Psoas muscle (tissue), 7 donors: ENCODE measurements at regions not wholly inside any gene's neighbourhood (a gene's known extent, or its start where the extent isn't known, plus 50 kb on each side); places are given as distances from the start of the nearest gene placed in this dataset.

Source experiments
- ATAC-seq, 4 donors: fragments of 200-7000 bp; cut with Tn5 transposase; one replicate each; pipeline ENCODE4 v1.9.1; 2020; ENCODE audit warnings: moderate library complexity in 3 of 4, mild to moderate bottlenecking in 2 of 4
- DNase-seq, 2 donors: peaks; one replicate each; pipeline ENCODE4 v3.0.0-alpha.2; 2020
- H3K27ac ChIP-seq: fragments of 200-600 bp; one replicate; pipeline ENCODE4 v1.8.0; 2022
- H3K27me3 ChIP-seq, 3 donors: fragments of 200-600 bp in 1 of 3; one replicate each; pipeline versions ENCODE4 v1.6.1 to v1.8.0; 2013 to 2022; ENCODE audit warnings: low read length in 2 of 3, mild to moderate bottlenecking in 2 of 3, moderate library complexity in 1 of 3; ENCODE audit not compliant: insufficient read depth in 3 of 3
- H3K36me3 ChIP-seq, 2 donors: fragments of 200-600 bp in 1 of 2; one replicate each; pipeline versions ENCODE4 v1.6.1 to v1.8.0; 2013 to 2022; ENCODE audit warnings: low read depth in 1 of 2, mild to moderate bottlenecking in 1 of 2, moderate library complexity in 1 of 2; ENCODE audit not compliant: insufficient read depth in 1 of 2
- H3K4me1 ChIP-seq: fragments of 200-600 bp; one replicate; pipeline ENCODE4 v1.8.0; 2022
- H3K4me3 ChIP-seq: fragments of 200-600 bp; one replicate; pipeline ENCODE4 v1.8.0; 2022; ENCODE audit warnings: mild to moderate bottlenecking
- H3K9me3 ChIP-seq: fragments of 200-600 bp; one replicate; pipeline ENCODE4 v1.8.0; 2022
- WGBS, 3 donors: extraction: QIAGEN DNeasy Blood & Tissue Kit; methylation state at CpG; one replicate each; pipeline versions ENCODE4 v1.1.6 to v1.1.7; 2013; 5-methylcytosine and 5-hydroxymethylcytosine counted together
- intact Hi-C, 2 donors: fragments of 100-400 bp; cut with DNase I; formaldehyde crosslinking; loops; one replicate each; pipeline versions ENCODE4 v1.11.0 to v1.14.2; 2022
- TF ChIP-seq, protein P1 (sequence below): fragments of 200-600 bp; IDR thresholded peaks from one replicate; pipeline ENCODE4 v1.8.0; 2022; ENCODE audit warnings: antibody characterized with exemption
- donor health status: healthy with polysubstance abuse.
- donor health status: DM: no; HTN: no; CAD: no; lungs with moderate emphysema.
- donor health status: Bipolar disorder and iron deficiency.
- donor health status: healthy.
- donor health status: DM: yes; HTN: yes; CAD: no.
- donor health status: DM: no; HTN: no; CAD: no.
- donor health status: DM: yes; HTN: yes; CAD: no.

DNA sequence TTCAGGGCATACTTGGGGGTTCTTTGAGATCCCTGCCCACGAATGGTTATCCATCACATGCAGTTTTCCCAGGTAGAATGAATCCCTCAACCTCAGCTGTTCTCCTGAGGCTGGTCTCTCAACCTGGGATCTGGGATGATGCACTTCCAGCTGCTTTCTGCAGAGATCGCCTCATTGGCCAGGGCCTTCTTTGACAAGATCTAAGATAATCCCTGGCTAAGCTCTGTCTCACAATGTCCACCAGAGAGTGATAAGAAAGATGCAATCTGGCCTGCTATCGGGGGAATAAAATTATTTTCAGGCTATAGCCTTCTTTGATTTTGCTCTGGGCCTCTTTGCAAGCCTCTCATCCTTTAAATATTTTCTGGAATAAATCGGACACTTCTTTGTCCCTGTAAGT is 1021.1 kb downstream of the EFNB2 start:
- no peaks in the 10 kb centered on the region for H3K9me3 ChIP-seq
- ATAC-seq = no peak
- H3K27me3 ChIP-seq = no peaks in the 10 kb centered on the region
- H3K4me3 ChIP-seq = no peak overlapping the region
- no peak overlapping the region for H3K27ac ChIP-seq
- H3K36me3 ChIP-seq = no peaks in the 10 kb centered on the region
- intact Hi-C loops = no loop called here
- H3K4me1 ChIP-seq = no peaks in the 10 kb centered on the region
- 83 to 85% (median 84%) methylated on average over 4 of the region's 4 CpGs for WGBS, 3 donors
- TF ChIP-seq, protein P1, sequence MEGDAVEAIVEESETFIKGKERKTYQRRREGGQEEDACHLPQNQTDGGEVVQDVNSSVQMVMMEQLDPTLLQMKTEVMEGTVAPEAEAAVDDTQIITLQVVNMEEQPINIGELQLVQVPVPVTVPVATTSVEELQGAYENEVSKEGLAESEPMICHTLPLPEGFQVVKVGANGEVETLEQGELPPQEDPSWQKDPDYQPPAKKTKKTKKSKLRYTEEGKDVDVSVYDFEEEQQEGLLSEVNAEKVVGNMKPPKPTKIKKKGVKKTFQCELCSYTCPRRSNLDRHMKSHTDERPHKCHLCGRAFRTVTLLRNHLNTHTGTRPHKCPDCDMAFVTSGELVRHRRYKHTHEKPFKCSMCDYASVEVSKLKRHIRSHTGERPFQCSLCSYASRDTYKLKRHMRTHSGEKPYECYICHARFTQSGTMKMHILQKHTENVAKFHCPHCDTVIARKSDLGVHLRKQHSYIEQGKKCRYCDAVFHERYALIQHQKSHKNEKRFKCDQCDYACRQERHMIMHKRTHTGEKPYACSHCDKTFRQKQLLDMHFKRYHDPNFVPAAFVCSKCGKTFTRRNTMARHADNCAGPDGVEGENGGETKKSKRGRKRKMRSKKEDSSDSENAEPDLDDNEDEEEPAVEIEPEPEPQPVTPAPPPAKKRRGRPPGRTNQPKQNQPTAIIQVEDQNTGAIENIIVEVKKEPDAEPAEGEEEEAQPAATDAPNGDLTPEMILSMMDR = no peak
- no peak for DNase-seq

DNA sequence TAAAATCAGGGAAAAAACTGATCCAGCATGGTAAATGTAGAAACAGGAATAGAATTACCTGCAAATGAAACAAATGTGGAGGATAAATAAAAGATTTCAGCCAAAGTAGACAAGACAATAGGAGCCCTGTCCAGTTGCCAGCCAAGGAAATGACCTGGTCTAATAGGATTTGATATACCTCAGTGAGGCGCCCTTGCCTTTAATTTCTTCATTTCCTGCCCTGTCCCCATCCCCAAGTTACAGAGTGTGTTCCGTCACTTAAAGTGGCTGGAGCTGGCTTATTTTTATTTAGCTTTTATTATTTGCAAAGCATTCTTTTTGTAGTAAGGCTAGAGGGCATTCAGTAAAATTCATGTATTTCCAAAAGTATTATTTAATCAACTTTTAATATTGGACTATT is 1022.0 kb downstream of the EFNB2 start:
- no peaks in the 10 kb centered on the region for H3K9me3 ChIP-seq
- no peak overlapping the region for H3K4me3 ChIP-seq
- no peaks in the 10 kb centered on the region for H3K36me3 ChIP-seq
- H3K4me1 ChIP-seq = no peaks in the 10 kb centered on the region
- DNase-seq (no peak), ATAC-seq (no peak)
- intact Hi-C loops = no loop called here
- H3K27me3 ChIP-seq = no peaks in the 10 kb centered on the region
- 60 to 79% (median 65%) methylated on average over 2 of the region's 2 CpGs for WGBS, 3 donors
- TF ChIP-seq, protein P1 = no peak
- H3K27ac ChIP-seq = no peak overlapping the region

DNA sequence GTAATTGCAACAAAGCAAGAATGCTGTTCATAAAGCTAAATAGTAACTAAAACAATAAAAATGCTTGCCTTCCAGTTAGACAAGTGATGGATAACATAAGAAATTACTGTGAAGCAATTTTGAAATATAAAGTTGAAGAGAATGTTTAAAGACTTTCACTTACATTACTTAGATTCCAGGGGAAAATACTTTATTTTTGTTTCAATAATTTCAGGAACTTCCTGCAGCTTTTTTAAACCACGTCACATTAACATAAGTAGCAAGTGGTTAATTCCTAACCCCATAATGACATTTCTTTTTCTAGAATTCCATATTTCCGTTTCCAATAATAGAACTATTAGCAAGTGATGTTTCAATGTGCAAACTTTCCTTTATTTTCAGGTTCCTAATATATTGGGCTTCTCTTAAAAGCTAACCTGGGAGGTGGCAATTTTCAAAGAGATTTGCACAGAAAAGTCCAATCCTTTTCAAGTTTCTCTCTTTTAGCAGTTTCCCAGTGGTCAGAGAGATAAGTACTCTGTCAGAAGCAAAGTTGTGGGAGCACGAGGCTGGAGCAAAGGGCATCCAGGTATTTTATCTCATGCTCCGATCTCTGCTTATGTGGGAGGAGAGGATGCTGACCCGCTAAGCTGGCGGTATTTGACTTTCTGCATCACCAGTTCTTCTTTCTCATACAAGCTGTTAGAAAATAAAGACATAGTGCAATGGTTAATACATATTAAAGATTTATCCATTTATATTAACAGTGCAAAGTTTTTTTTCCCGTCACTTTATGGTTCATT is 1025.3 kb downstream of the EFNB2 start:
- Histone ChIP-seq H3K27ac (no peak overlapping the region), H3K27me3 (no peaks in the 10 kb centered on the region), H3K4me1 (no peaks in the 10 kb centered on the region), H3K4me3 (no peak overlapping the region), H3K36me3 (no peaks in the 10 kb centered on the region), H3K9me3 (no peaks in the 10 kb centered on the region)
- TF ChIP-seq, protein P1 = no peak
- intact Hi-C loops = no loop called here
- ATAC-seq (no peak), DNase-seq (no peak)
- WGBS, 3 donors = 69 to 77% (median 74%) methylated on average over 7 of the region's 7 CpGs

DNA sequence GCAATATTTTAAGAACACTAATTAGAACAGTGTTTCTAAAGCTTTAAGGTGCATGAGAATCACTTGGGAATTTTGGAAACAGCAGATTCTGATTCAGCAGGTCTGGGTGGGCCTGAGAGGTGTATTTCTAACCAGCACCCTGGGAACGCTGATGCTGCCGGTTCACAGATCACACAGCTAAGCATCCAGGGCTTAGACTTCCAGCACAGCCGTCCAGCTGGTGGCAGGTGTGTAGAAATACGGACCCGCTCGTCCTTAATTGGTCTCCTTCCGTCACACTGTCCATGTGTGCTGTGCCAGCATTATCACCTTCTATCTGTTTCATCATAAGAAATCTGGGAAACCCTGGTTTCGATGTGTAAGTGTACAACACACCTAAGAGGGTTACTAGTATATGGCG is 1029.0 kb downstream of the EFNB2 start:
- Histone ChIP-seq H3K27ac (no peak overlapping the region), H3K36me3 (no peaks in the 10 kb centered on the region), H3K9me3 (no peaks in the 10 kb centered on the region), H3K4me3 (no peak overlapping the region), H3K4me1 (no peaks in the 10 kb centered on the region), H3K27me3 (no peaks in the 10 kb centered on the region)
- WGBS, 3 donors = 56 to 63% (median 57%) methylated on average over 9 of the region's 9 CpGs
- TF ChIP-seq, protein P1 = no peak
- DNase-seq (no peak), ATAC-seq (no peak)
- intact Hi-C loops = no loop called here

DNA sequence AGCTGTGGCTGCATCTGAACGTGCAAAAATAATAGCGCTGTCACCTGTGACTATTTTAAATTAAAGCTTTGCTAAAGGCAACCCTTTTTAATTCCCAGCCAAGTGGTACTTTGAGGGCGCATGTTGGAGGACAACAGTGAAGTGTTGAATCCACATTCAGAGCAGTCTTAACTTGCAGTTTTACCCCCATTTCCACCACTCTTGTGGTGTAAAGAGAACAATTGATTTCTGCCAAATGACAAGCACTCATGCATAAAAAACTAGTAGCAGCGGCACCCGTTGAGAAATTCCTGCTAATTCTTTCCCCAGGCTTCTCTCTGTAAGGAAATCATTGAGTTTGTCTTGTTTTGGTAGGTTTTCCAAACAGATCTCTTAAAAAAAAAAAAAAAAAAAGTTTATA is 1033.3 kb downstream of the EFNB2 start:
- Histone ChIP-seq H3K27me3 (peaks cover 0 to 4% (median 0%) of the 10 kb centered on the region in 3 donors), H3K4me1 (no peaks in the 10 kb centered on the region), H3K36me3 (no peaks in the 10 kb centered on the region), H3K27ac (no peak overlapping the region), H3K4me3 (no peak overlapping the region), H3K9me3 (no peaks in the 10 kb centered on the region)
- DNase-seq = no peak
- intact Hi-C loops = no loop called here
- WGBS, 3 donors = 43 to 60% (median 46%) methylated on average over 5 of the region's 5 CpGs
- ATAC-seq = no peak
- TF ChIP-seq, protein P1 = no peak
